ENCODE measurements at regions not wholly inside any gene's neighbourhood (a gene's known extent, or its start where the extent isn't known, plus 50 kb on each side); places are given as distances from the start of the nearest gene placed in this dataset.

- peaks cover 17% of the 10 kb centered on the region; the same call in 1 of the 2 replicates for H3K9me3 ChIP-seq (ENCODE audit: control insufficient read depth, insufficient read depth, low read length)
These were observed 66.6 kb upstream of the CNR1 start for GRCh38 chr6:88232753-88233152.

GRCh38 chr6:88223298-88223697 lies 57.2 kb upstream of the CNR1 start:
- H3K9me2 ChIP-seq (replicated peaks; ENCODE audit: control insufficient read depth, low read length): no peaks in the 10 kb centered on the region

More at GRCh38 chr6:88232753-88233152, 66.6 kb upstream of the CNR1 start:
- no peaks in the 10 kb centered on the region for H3K9me2 ChIP-seq (replicated peaks; ENCODE audit: control insufficient read depth, low read length)
- no peak overlapping the region for H3K4me3 ChIP-seq (ENCODE audit: low read length)
- TF ChIP-seq CTCF (IDR thresholded peaks at IDR 0.05; ENCODE audit: low read depth, low read length, poor library complexity, severe bottlenecking) (no peak), EZH2phosphoT487 (IDR thresholded peaks at IDR 0.05; ENCODE audit: borderline replicate concordance, low read length) (no peak)
- no peak overlapping the region for H3K27ac ChIP-seq (ENCODE audit: low read depth, low read length)
- no peaks in the 10 kb centered on the region for H3K79me2 ChIP-seq (ENCODE audit: control insufficient read depth, low read length)
- no peaks in the 10 kb centered on the region for H3F3A ChIP-seq (ENCODE audit: control insufficient read depth, insufficient read depth)
- H4K20me1 ChIP-seq (ENCODE audit: control insufficient read depth, insufficient read depth, low read depth, low read length): no peaks in the 10 kb centered on the region
- H3K4me1 ChIP-seq (ENCODE audit: control insufficient read depth, low read length): peaks cover 13% of the 10 kb centered on the region
- H3K27me3 ChIP-seq (ENCODE audit: control insufficient read depth, low read length): no peaks in the 10 kb centered on the region
- H3K36me3 ChIP-seq (ENCODE audit: control insufficient read depth, low read length): no peaks in the 10 kb centered on the region
- no peak overlapping the region for H3K4me2 ChIP-seq (ENCODE audit: low read length)

GRCh38 chr6:88220493-88220892 lies 54.3 kb upstream of the CNR1 start:
- TF ChIP-seq CTCF (IDR thresholded peaks at IDR 0.05; ENCODE audit: low read depth, low read length, poor library complexity, severe bottlenecking) (no peak), EZH2phosphoT487 (IDR thresholded peaks at IDR 0.05; ENCODE audit: borderline replicate concordance, low read length) (no peak)
- Histone ChIP-seq H3F3A (ENCODE audit: control insufficient read depth, insufficient read depth) (no peaks in the 10 kb centered on the region), H3K27me3 (ENCODE audit: control insufficient read depth, low read length) (no peaks in the 10 kb centered on the region), H4K20me1 (ENCODE audit: control insufficient read depth, insufficient read depth, low read depth, low read length) (no peaks in the 10 kb centered on the region), H3K4me2 (ENCODE audit: low read length) (no peak overlapping the region), H3K79me2 (ENCODE audit: control insufficient read depth, low read length) (no peaks in the 10 kb centered on the region), H3K4me1 (ENCODE audit: control insufficient read depth, low read length) (no peaks in the 10 kb centered on the region), H3K27ac (ENCODE audit: low read depth, low read length) (no peak overlapping the region), H3K4me3 (ENCODE audit: low read length) (no peak overlapping the region), H3K9me2 (replicated peaks; ENCODE audit: control insufficient read depth, low read length) (no peaks in the 10 kb centered on the region), H3K36me3 (ENCODE audit: control insufficient read depth, low read length) (no peaks in the 10 kb centered on the region), H3K9me3 (ENCODE audit: control insufficient read depth, insufficient read depth, low read length) (no peaks in the 10 kb centered on the region)

More at GRCh38 chr6:88223298-88223697, 57.2 kb upstream of the CNR1 start:
- TF ChIP-seq CTCF (IDR thresholded peaks at IDR 0.05; ENCODE audit: low read depth, low read length, poor library complexity, severe bottlenecking): no peak
- Histone ChIP-seq H3K27ac (ENCODE audit: low read depth, low read length) (no peak overlapping the region), H3K79me2 (ENCODE audit: control insufficient read depth, low read length) (no peaks in the 10 kb centered on the region), H3K9me3 (ENCODE audit: control insufficient read depth, insufficient read depth, low read length) (no peaks in the 10 kb centered on the region), H3K27me3 (ENCODE audit: control insufficient read depth, low read length) (no peaks in the 10 kb centered on the region), H3K4me2 (ENCODE audit: low read length) (no peak overlapping the region), H3F3A (ENCODE audit: control insufficient read depth, insufficient read depth) (no peaks in the 10 kb centered on the region), H3K36me3 (ENCODE audit: control insufficient read depth, low read length) (no peaks in the 10 kb centered on the region), H3K4me1 (ENCODE audit: control insufficient read depth, low read length) (no peaks in the 10 kb centered on the region), H3K4me3 (ENCODE audit: low read length) (no peak overlapping the region), H4K20me1 (ENCODE audit: control insufficient read depth, insufficient read depth, low read depth, low read length) (no peaks in the 10 kb centered on the region)

- H3F3A ChIP-seq (ENCODE audit: control insufficient read depth, insufficient read depth): no peaks in the 10 kb centered on the region
- no peaks in the 10 kb centered on the region for H4K20me1 ChIP-seq (ENCODE audit: control insufficient read depth, insufficient read depth, low read depth, low read length)
- no peaks in the 10 kb centered on the region for H3K9me2 ChIP-seq (replicated peaks; ENCODE audit: control insufficient read depth, low read length)
- H3K27ac ChIP-seq (ENCODE audit: low read depth, low read length): no peak overlapping the region
- no peak overlapping the region for H3K4me2 ChIP-seq (ENCODE audit: low read length)
- no peak overlapping the region for H3K4me3 ChIP-seq (ENCODE audit: low read length)
- no peaks in the 10 kb centered on the region for H3K4me1 ChIP-seq (ENCODE audit: control insufficient read depth, low read length)
- H3K9me3 ChIP-seq (ENCODE audit: control insufficient read depth, insufficient read depth, low read length): no peaks in the 10 kb centered on the region
- no peaks in the 10 kb centered on the region for H3K27me3 ChIP-seq (ENCODE audit: control insufficient read depth, low read length)
- H3K79me2 ChIP-seq (ENCODE audit: control insufficient read depth, low read length): no peaks in the 10 kb centered on the region
- no peaks in the 10 kb centered on the region for H3K36me3 ChIP-seq (ENCODE audit: control insufficient read depth, low read length)
- TF ChIP-seq CTCF (IDR thresholded peaks at IDR 0.05; ENCODE audit: low read depth, low read length, poor library complexity, severe bottlenecking) (no peak), EZH2phosphoT487 (IDR thresholded peaks at IDR 0.05; ENCODE audit: borderline replicate concordance, low read length) (no peak)
These were observed 50.0 kb upstream of the CNR1 start for GRCh38 chr6:88216182-88216581.

All from DOHH2 (cell line).